ENCODE measurements at regions not wholly inside any gene's neighbourhood (a gene's known extent, or its start where the extent isn't known, plus 50 kb on each side); places are given as distances from the start of the nearest gene placed in this dataset.

GRCh38 chr3:127458696-127459604, 131.6 kb downstream of the TPRA1 start:
- TF ChIP-seq POLR2A (IDR thresholded peaks at IDR 0.05) (no peak), CTCF (IDR thresholded peaks at IDR 0.05) (no peak), EP300 (IDR thresholded peaks at IDR 0.05) (no peak)

Measured in ovary (tissue), 3 donors.